DND-41 (cell line): ENCODE measurements at regions not wholly inside any gene's neighbourhood (a gene's known extent, or its start where the extent isn't known, plus 50 kb on each side); places are given as distances from the start of the nearest gene placed in this dataset.

Experiments used
- ATAC-seq: fragments of 200-7000 bp; cut with Tn5 transposase; 3 replicates; pipeline ENCODE4 v1.9.1; 2021; ENCODE audit warnings: low read depth; ENCODE audit not compliant: insufficient read depth
- DNase-seq: peaks from one replicate; pipeline ENCODE4 v3.0.0-alpha.2; 2020
- H2AFZ ChIP-seq: 2 replicates; pipeline ENCODE4 v1.6.0; 2012; ENCODE audit warnings: low read depth, low read length
- H3K27ac ChIP-seq: 2 replicates; pipeline ENCODE4 v1.5.1; 2012; ENCODE audit warnings: low read length, inconsistent platforms
- H3K27me3 ChIP-seq: fragments of 200-600 bp; sonication (generic); 2 replicates; pipeline ENCODE4 v1.6.0; 2012; ENCODE audit warnings: low read length, mild to moderate bottlenecking, inconsistent platforms; ENCODE audit not compliant: insufficient read depth, poor library complexity
- H3K36me3 ChIP-seq: 2 replicates; pipeline ENCODE4 v1.5.1; 2012; ENCODE audit warnings: low read length, inconsistent platforms; ENCODE audit not compliant: insufficient read depth
- H3K4me1 ChIP-seq: 2 replicates; pipeline ENCODE4 v1.5.1; 2012; ENCODE audit warnings: mild to moderate bottlenecking, low read length; ENCODE audit not compliant: insufficient read depth
- H3K4me2 ChIP-seq: 2 replicates; pipeline ENCODE4 v1.6.0; 2012; ENCODE audit warnings: mild to moderate bottlenecking, moderate library complexity, low read length, inconsistent platforms; ENCODE audit not compliant: insufficient read depth
- H3K4me3 ChIP-seq, 2 experiments: fragments of 200-600 bp in 1 of 2; shearing (Covaris generic) in 1 of 2; 2 replicates each; pipeline ENCODE4 v1.5.1; 2012 to 2016; ENCODE audit warnings: inconsistent platforms in 2 of 2, low read length in 2 of 2, mild to moderate bottlenecking in 2 of 2, low read depth in 1 of 2, moderate library complexity in 1 of 2
- H3K79me2 ChIP-seq: 2 replicates; pipeline ENCODE4 v1.6.0; 2012; ENCODE audit warnings: low read length, inconsistent platforms; ENCODE audit not compliant: insufficient read depth
- H3K9ac ChIP-seq: 2 replicates; pipeline ENCODE4 v1.6.0; 2012; ENCODE audit warnings: low read depth, mild to moderate bottlenecking, inconsistent platforms, low read length, moderate library complexity
- H3K9me3 ChIP-seq: 2 replicates; pipeline ENCODE4 v1.5.1; 2012; ENCODE audit warnings: low read length, moderate library complexity, mild to moderate bottlenecking, inconsistent platforms; ENCODE audit not compliant: insufficient read depth, severe bottlenecking
- H4K20me1 ChIP-seq: 2 replicates; pipeline ENCODE4 v1.6.0; 2012; ENCODE audit warnings: low read length; ENCODE audit not compliant: insufficient read depth
- CTCF ChIP-seq: IDR thresholded peaks from 2 replicates; pipeline ENCODE4 v1.5.1; 2012; ENCODE audit warnings: borderline replicate concordance, low read length, moderate library complexity, mild to moderate bottlenecking; ENCODE audit not compliant: poor library complexity, severe bottlenecking; ENCODE audit errors: extremely low read depth
- EZH2 ChIP-seq: IDR thresholded peaks from 3 replicates; pipeline ENCODE4 v1.6.1; 2012; ENCODE audit warnings: borderline replicate concordance, low read depth, mild to moderate bottlenecking, moderate library complexity, low read length, inconsistent platforms; ENCODE audit not compliant: severe bottlenecking

- Histone ChIP-seq H2AFZ (no peak overlapping the region), H3K9me3 (no peaks in the 10 kb centered on the region), H3K79me2 (no peaks in the 10 kb centered on the region), H4K20me1 (no peaks in the 10 kb centered on the region), H3K27ac (no peak overlapping the region), H3K27me3 (peaks cover 6% of the 10 kb centered on the region), H3K4me3 (no peak overlapping the region), H3K9ac (no peak overlapping the region), H3K4me1 (no peaks in the 10 kb centered on the region), H3K4me2 (no peak overlapping the region), H3K36me3 (no peaks in the 10 kb centered on the region)
- TF ChIP-seq EZH2 (no peak), CTCF (no peak)
- no peak for DNase-seq
- no peak for ATAC-seq
These were observed 66.3 kb upstream of the FANCC start for GRCh38 chr9:95383845-95384244.

GRCh38 chr9:95383185-95383676, 65.7 kb upstream of the FANCC start:
- Histone ChIP-seq H3K79me2 (no peaks in the 10 kb centered on the region), H3K36me3 (no peaks in the 10 kb centered on the region), H4K20me1 (no peaks in the 10 kb centered on the region), H3K9ac (no peak overlapping the region), H3K4me3 (no peak overlapping the region), H3K9me3 (no peaks in the 10 kb centered on the region), H2AFZ (no peak overlapping the region), H3K4me2 (no peak overlapping the region), H3K27me3 (peaks cover 6% of the 10 kb centered on the region), H3K4me1 (no peaks in the 10 kb centered on the region), H3K27ac (no peak overlapping the region)
- ATAC-seq (no peak), DNase-seq (no peak)
- TF ChIP-seq EZH2 = no peak
- TF ChIP-seq CTCF = no peak

- Histone ChIP-seq H3K4me1 (no peaks in the 10 kb centered on the region), H4K20me1 (no peaks in the 10 kb centered on the region), H3K9ac (no peak overlapping the region), H2AFZ (no peak overlapping the region), H3K9me3 (no peaks in the 10 kb centered on the region), H3K79me2 (no peaks in the 10 kb centered on the region), H3K27ac (no peak overlapping the region), H3K4me2 (no peak overlapping the region), H3K4me3 (no peak overlapping the region), H3K36me3 (no peaks in the 10 kb centered on the region), H3K27me3 (peaks cover 6% of the 10 kb centered on the region)
- DNase-seq (no peak), ATAC-seq (no peak)
- TF ChIP-seq EZH2 (no peak), CTCF (no peak)
These were observed 64.9 kb upstream of the FANCC start for GRCh38 chr9:95382433-95382832.

DNA sequence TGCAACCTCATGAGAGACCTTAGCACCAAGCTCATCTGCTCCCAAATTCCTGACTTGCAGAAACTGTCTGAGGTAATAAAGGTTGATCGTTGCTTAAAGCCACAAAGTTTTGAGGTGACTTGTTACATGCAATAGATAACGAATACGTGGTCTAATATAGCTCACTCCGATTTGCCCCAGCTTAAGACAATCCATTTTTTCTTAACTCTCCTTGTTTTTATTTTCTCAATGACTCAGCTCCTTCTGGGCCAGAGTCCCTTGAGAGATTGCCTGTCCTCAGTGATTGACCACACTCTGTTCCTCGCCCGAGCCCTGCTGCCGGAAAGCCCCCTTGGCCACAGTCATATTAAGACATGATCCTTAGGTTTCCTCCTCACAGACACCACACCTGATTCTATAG, 63.7 kb upstream of the FANCC start:
- no peak overlapping the region for H3K4me2 ChIP-seq
- H3K4me1 ChIP-seq = no peaks in the 10 kb centered on the region
- ATAC-seq (no peak), DNase-seq (no peak)
- no peaks in the 10 kb centered on the region for H4K20me1 ChIP-seq
- no peak overlapping the region for H3K4me3 ChIP-seq
- no peak for TF ChIP-seq EZH2
- no peak for TF ChIP-seq CTCF
- no peak overlapping the region for H3K9ac ChIP-seq
- no peak overlapping the region for H2AFZ ChIP-seq
- peaks cover 6% of the 10 kb centered on the region for H3K27me3 ChIP-seq
- H3K79me2 ChIP-seq = no peaks in the 10 kb centered on the region
- no peak overlapping the region for H3K27ac ChIP-seq
- H3K9me3 ChIP-seq = no peaks in the 10 kb centered on the region
- no peaks in the 10 kb centered on the region for H3K36me3 ChIP-seq
